Endothelial cell of umbilical vein (primary cell): ENCODE measurements at regions not wholly inside any gene's neighbourhood (a gene's known extent, or its start where the extent isn't known, plus 50 kb on each side); places are given as distances from the start of the nearest gene placed in this dataset.

Source experiments
- BruUV-seq: library from RNA; stranded (reverse); fragments of 400-500 nt; replicated peaks from 2 replicates; lab custom pipeline; 2021; lab: Mats Ljungman, UMichigan
- CTCF ChIA-PET: fragments of 300-600, 350-600 bp; sonication (Branson Sonifier 250); formaldehyde crosslinking; loops from one replicate; lab custom pipeline; 2021; ENCODE audit warnings: antibody characterized with exemption, inconsistent platforms; lab: Charles Lee
- POLR2A ChIA-PET: fragments of 300-600, 350-600 bp; sonication (Branson Sonifier 250); formaldehyde crosslinking; loops from one replicate; lab custom pipeline; 2021; ENCODE audit warnings: antibody characterized with exemption, inconsistent platforms; lab: Charles Lee
- DNase-seq: peaks from one replicate; pipeline ENCODE4 v3.0.0-alpha.2; 2011; ENCODE audit warnings: low read depth, low spot score
- FAIRE-seq: peaks from 2 replicates; lab custom pipeline; 2011; peaks lifted over from hg19 to GRCh38; lab: Jason Lieb, UNC
- H2AFZ ChIP-seq: 2 replicates; pipeline ENCODE4 v1.6.0; 2012; ENCODE audit warnings: low read depth, low read length, control low read depth, inconsistent platforms
- H3K27ac ChIP-seq: 2 replicates; pipeline ENCODE4 v1.5.1; 2011; ENCODE audit warnings: low read depth, mild to moderate bottlenecking, control low read depth, low read length, moderate library complexity; ENCODE audit not compliant: insufficient read depth
- H3K27me3 ChIP-seq, 2 experiments: 2 replicates each; pipeline versions ENCODE4 v1.6.0 to v1.6.1; 2011; ENCODE audit warnings: low read length in 2 of 2, mixed read lengths in 1 of 2; ENCODE audit not compliant: control insufficient read depth in 2 of 2, insufficient read depth in 2 of 2
- H3K36me3 ChIP-seq, 2 experiments: 2 replicates in 1 of 2; 3 replicates in 1 of 2; pipeline ENCODE4 v1.5.1; 2011; ENCODE audit warnings: low read length in 2 of 2, mild to moderate bottlenecking in 1 of 2, moderate library complexity in 1 of 2; ENCODE audit not compliant: control insufficient read depth in 2 of 2, insufficient read depth in 2 of 2; ENCODE audit errors: extremely low read depth in 1 of 2
- H3K4me1 ChIP-seq: 3 replicates; pipeline ENCODE4 v1.5.1; 2011; ENCODE audit warnings: mild to moderate bottlenecking, low read length; ENCODE audit not compliant: control insufficient read depth, insufficient read depth; ENCODE audit errors: extremely low read depth
- H3K4me2 ChIP-seq: 2 replicates; pipeline ENCODE4 v1.6.1; 2011; ENCODE audit warnings: low read length, control low read depth, mixed read lengths; ENCODE audit not compliant: insufficient read depth
- H3K4me3 ChIP-seq, 3 experiments: fragments of 200-600 bp in 1 of 3; sonication (generic), shearing (Covaris generic) in 1 of 3; replicated peaks in 1 of 3; 2 replicates each; pipeline ENCODE4 v1.5.1; 2011 to 2016; ENCODE audit warnings: control low read depth in 3 of 3, low read length in 3 of 3, mild to moderate bottlenecking in 2 of 3, inconsistent platforms in 1 of 3, low read depth in 1 of 3, moderate library complexity in 1 of 3; ENCODE audit not compliant: insufficient read depth in 1 of 3
- H3K79me2 ChIP-seq: 2 replicates; pipeline ENCODE4 v1.6.0; 2012; ENCODE audit warnings: low read length, inconsistent platforms; ENCODE audit not compliant: control insufficient read depth, insufficient read depth
- H3K9ac ChIP-seq: replicated peaks from 2 replicates; pipeline ENCODE3; 2011; ENCODE audit warnings: low read length, control low read depth; ENCODE audit not compliant: insufficient read depth; ENCODE audit errors: extremely low read depth
- H3K9me1 ChIP-seq: replicated peaks from 3 replicates; pipeline ENCODE4 v1.6.0; 2011; ENCODE audit warnings: mild to moderate bottlenecking, low read length; ENCODE audit not compliant: control insufficient read depth, insufficient read depth; ENCODE audit errors: extremely low read depth
- H3K9me3 ChIP-seq: replicated peaks from 2 replicates; pipeline ENCODE4 v1.5.1; 2012; ENCODE audit warnings: low read length, inconsistent platforms; ENCODE audit not compliant: control insufficient read depth, insufficient read depth
- H4K20me1 ChIP-seq: replicated peaks from 2 replicates; pipeline ENCODE3; 2011; ENCODE audit warnings: mild to moderate bottlenecking, low read length; ENCODE audit not compliant: control insufficient read depth, insufficient read depth; ENCODE audit errors: extremely low read depth
- JUN ChIP-seq: IDR thresholded peaks from 2 replicates; pipeline ENCODE4 v1.6.1; 2011; ENCODE audit warnings: borderline replicate concordance, low read depth; ENCODE audit not compliant: insufficient read length, insufficient read depth
- POLR2A ChIP-seq: IDR thresholded peaks from 2 replicates; pipeline ENCODE4 v1.6.1; 2012; ENCODE audit warnings: low read depth, mild to moderate bottlenecking, control low read depth, low read length
- POLR2AphosphoS5 ChIP-seq: IDR thresholded peaks from 2 replicates; pipeline ENCODE4 v1.6.1; 2012; ENCODE audit warnings: low read depth, mild to moderate bottlenecking, control low read depth, low read length, moderate library complexity; ENCODE audit not compliant: insufficient read depth
- dilution Hi-C: fragments of 300-500 bp; cut with MboI; formaldehyde crosslinking; loops from one replicate; pipeline ENCODE4 v1.15.0; 2019; ENCODE audit warnings: low sequenced_read_pairs; ENCODE audit not compliant: extremely low pct_ligation_motif_present
- intact Hi-C: fragments of 100-400 bp; cut with micrococcal nuclease; formaldehyde crosslinking; loops from one replicate; pipeline ENCODE4 v1.10.0; 2022
- TF ChIP-seq, protein P1 (sequence below): IDR thresholded peaks from 2 replicates; pipeline ENCODE4 v1.6.1; 2011; ENCODE audit not compliant: insufficient read depth, insufficient read length
- TF ChIP-seq, protein P2 (sequence below), 2 donors: IDR thresholded peaks; 1 replicate in 1 of 2; 2 replicates in 1 of 2; pipeline ENCODE4 v1.5.1; 2011; ENCODE audit warnings: low read length in 2 of 2, mild to moderate bottlenecking in 2 of 2, moderate library complexity in 2 of 2, control low read depth in 1 of 2, inconsistent platforms in 1 of 2, low read depth in 1 of 2; ENCODE audit not compliant: insufficient read depth in 1 of 2; ENCODE audit errors: extremely low read depth in 1 of 2

DNA sequence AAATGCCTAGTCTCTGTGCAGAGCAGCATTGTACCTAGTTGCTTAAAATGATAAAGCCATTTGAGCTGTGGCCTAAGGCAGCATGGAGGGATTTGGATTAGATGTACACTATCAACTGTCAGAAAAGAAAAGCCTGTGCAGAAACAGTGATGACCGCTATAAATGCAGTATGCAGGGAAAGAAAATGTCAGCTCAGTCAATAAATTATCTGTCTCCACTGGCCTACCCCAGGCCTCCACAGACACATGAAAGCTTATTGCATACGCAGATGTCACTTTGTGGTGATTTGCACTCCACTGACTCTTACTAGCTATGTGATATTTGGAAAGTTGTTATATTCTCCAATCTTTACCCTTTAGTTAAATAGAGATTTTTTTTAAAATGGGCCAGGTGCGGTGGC is 221.9 kb upstream of the OPRM1 start:
- no peaks in the 10 kb centered on the region for H3K27me3 ChIP-seq
- CTCF ChIA-PET = no interaction called here
- intact Hi-C loops = no loop called here

DNA sequence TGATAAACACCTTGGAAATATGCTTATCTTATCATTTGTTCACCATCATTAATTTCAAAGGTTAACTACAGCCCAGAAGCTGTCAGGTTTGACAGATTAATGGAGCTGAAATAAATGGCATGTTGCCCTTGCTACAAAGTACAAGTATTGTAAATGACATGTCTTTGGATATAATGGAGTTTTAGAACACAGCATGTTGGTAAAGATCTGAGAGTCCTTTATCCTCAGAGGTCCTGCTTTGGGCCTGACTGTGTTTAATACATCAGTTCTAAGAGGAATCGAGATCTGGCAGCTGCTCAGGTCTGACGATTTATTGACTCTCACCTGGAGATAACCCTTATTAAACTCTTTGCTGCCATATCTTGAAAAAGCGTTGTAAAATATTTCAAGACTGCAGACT is 222.7 kb upstream of the OPRM1 start:
- BruUV-seq = no TSS peak

More for the DNA sequence above, 221.9 kb upstream of the OPRM1 start:
- no peak overlapping the region for H3K4me3 ChIP-seq
- H4K20me1 ChIP-seq = no peaks in the 10 kb centered on the region
- H3K9me1 ChIP-seq = no peaks in the 10 kb centered on the region
- H3K4me2 ChIP-seq = no peak overlapping the region
- no peak for TF ChIP-seq JUN
- TF ChIP-seq, protein P1, sequence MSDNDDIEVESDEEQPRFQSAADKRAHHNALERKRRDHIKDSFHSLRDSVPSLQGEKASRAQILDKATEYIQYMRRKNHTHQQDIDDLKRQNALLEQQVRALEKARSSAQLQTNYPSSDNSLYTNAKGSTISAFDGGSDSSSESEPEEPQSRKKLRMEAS = no peak
- H3K36me3 ChIP-seq = no peaks in the 10 kb centered on the region
- H3K4me1 ChIP-seq = no peaks in the 10 kb centered on the region
- no TSS peak for BruUV-seq
- H3K79me2 ChIP-seq = no peaks in the 10 kb centered on the region
- no peak overlapping the region for H3K9ac ChIP-seq
- FAIRE-seq (no peak), DNase-seq (no peak)
- POLR2A ChIA-PET = no interaction called here
- peaks cover 2% of the 10 kb centered on the region for H3K9me3 ChIP-seq
- dilution Hi-C loops = no loop called here
- H3K27ac ChIP-seq = no peak overlapping the region
- H2AFZ ChIP-seq = no peak overlapping the region

More for the DNA sequence above, 222.7 kb upstream of the OPRM1 start:
- CTCF ChIA-PET = no interaction called here
- intact Hi-C loops (no loop called here), dilution Hi-C loops (no loop called here)
- DNase-seq (no peak), FAIRE-seq (no peak)
- TF ChIP-seq POLR2AphosphoS5 (no peak), JUN (no peak), POLR2A (no peak)
- TF ChIP-seq, protein P2, sequence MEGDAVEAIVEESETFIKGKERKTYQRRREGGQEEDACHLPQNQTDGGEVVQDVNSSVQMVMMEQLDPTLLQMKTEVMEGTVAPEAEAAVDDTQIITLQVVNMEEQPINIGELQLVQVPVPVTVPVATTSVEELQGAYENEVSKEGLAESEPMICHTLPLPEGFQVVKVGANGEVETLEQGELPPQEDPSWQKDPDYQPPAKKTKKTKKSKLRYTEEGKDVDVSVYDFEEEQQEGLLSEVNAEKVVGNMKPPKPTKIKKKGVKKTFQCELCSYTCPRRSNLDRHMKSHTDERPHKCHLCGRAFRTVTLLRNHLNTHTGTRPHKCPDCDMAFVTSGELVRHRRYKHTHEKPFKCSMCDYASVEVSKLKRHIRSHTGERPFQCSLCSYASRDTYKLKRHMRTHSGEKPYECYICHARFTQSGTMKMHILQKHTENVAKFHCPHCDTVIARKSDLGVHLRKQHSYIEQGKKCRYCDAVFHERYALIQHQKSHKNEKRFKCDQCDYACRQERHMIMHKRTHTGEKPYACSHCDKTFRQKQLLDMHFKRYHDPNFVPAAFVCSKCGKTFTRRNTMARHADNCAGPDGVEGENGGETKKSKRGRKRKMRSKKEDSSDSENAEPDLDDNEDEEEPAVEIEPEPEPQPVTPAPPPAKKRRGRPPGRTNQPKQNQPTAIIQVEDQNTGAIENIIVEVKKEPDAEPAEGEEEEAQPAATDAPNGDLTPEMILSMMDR (IDR thresholded peaks at IDR 0.05; ENCODE audit: extremely low read depth in 1 of 2, insufficient read depth in 1 of 2, low read depth in 1 of 2, low read length in 2 of 2) = no peak
- TF ChIP-seq, protein P1 = no peak
- Histone ChIP-seq H3K36me3 (no peaks in the 10 kb centered on the region), H3K27ac (no peak overlapping the region), H2AFZ (no peak overlapping the region), H3K27me3 (no peaks in the 10 kb centered on the region), H3K9me1 (no peaks in the 10 kb centered on the region), H3K9me3 (peaks cover 2% of the 10 kb centered on the region), H3K4me1 (no peaks in the 10 kb centered on the region), H3K4me2 (no peak overlapping the region), H3K9ac (no peak overlapping the region), H4K20me1 (no peaks in the 10 kb centered on the region), H3K4me3 (no peak overlapping the region), H3K79me2 (no peaks in the 10 kb centered on the region)
- POLR2A ChIA-PET = no interaction called here
